ENCODE measurements at regions not wholly inside any gene's neighbourhood (a gene's known extent, or its start where the extent isn't known, plus 50 kb on each side); places are given as distances from the start of the nearest gene placed in this dataset.

GRCh38 chr1:5373281-5373680 lies 618.9 kb downstream of the NPHP4 start:
- TF ChIP-seq ZBTB21 (CRISPR knock-in tag; IDR thresholded peaks at IDR 0.05; ENCODE audit: borderline replicate concordance) (no peak), SMAD4 (CRISPR knock-in tag; IDR thresholded peaks at IDR 0.05) (no peak), CREB1 (CRISPR knock-in tag; IDR thresholded peaks at IDR 0.05) (no peak), USF1 (CRISPR knock-in tag; IDR thresholded peaks at IDR 0.05) (no peak), NFYB (CRISPR knock-in tag; conservative IDR thresholded peaks at IDR 0.05; ENCODE audit: low read depth) (no peak), FOXP1 (CRISPR knock-in tag; IDR thresholded peaks at IDR 0.05; ENCODE audit: borderline replicate concordance) (no peak), ZNF138 (CRISPR knock-in tag; conservative IDR thresholded peaks at IDR 0.05) (no peak), NR1H2 (CRISPR knock-in tag; IDR thresholded peaks at IDR 0.05) (no peak), ZNF512 (CRISPR knock-in tag; IDR thresholded peaks at IDR 0.05; ENCODE audit: borderline replicate concordance) (no peak)
- H3K4me3 Mint-ChIP-seq, result no peak overlapping the region
- peaks cover 81% of the 10 kb centered on the region for H3K9me3 Mint-ChIP-seq
- DNase-seq (ENCODE audit: low spot score) (no peak), ATAC-seq (no peak)
- H3K36me3 Mint-ChIP-seq, result peaks cover 82% of the 10 kb centered on the region
- POLR2A ChIA-PET, result no interaction called here
- H3K4me1 Mint-ChIP-seq, result no peaks in the 10 kb centered on the region
- CTCF ChIA-PET, result no interaction called here
- H3K27me3 Mint-ChIP-seq (ENCODE audit: low read depth), result peaks cover 30% of the 10 kb centered on the region
- H3K27ac Mint-ChIP-seq, result no peak overlapping the region

- Mint-ChIP-seq H3K27me3 (ENCODE audit: low read depth) (peaks cover 31% of the 10 kb centered on the region), H3K9me3 (peaks cover 84% of the 10 kb centered on the region), H3K4me1 (no peaks in the 10 kb centered on the region), H3K27ac (no peak overlapping the region), H3K4me3 (no peak overlapping the region), H3K36me3 (peaks cover 84% of the 10 kb centered on the region)
- ATAC-seq, result no peak
- CTCF ChIA-PET, result no interaction called here
- POLR2A ChIA-PET, result no interaction called here
- no peak for DNase-seq (ENCODE audit: low spot score)
- TF ChIP-seq ZNF423 (CRISPR knock-in tag; IDR thresholded peaks at IDR 0.05) (no peak), CREB1 (CRISPR knock-in tag; IDR thresholded peaks at IDR 0.05) (no peak), SP1 (CRISPR knock-in tag; conservative IDR thresholded peaks at IDR 0.05) (no peak), FOXK1 (CRISPR knock-in tag; IDR thresholded peaks at IDR 0.05) (no peak), NR1H2 (CRISPR knock-in tag; IDR thresholded peaks at IDR 0.05) (no peak), TCF7 (CRISPR knock-in tag; IDR thresholded peaks at IDR 0.05; ENCODE audit: low read depth) (no peak), ZMAT4 (CRISPR knock-in tag; IDR thresholded peaks at IDR 0.05) (no peak), CBFB (CRISPR knock-in tag; IDR thresholded peaks at IDR 0.05; ENCODE audit: low read depth) (no peak), E2F4 (CRISPR knock-in tag; IDR thresholded peaks at IDR 0.05; ENCODE audit: borderline replicate concordance, low read depth) (no peak), FOXJ3 (CRISPR knock-in tag; IDR thresholded peaks at IDR 0.05; ENCODE audit: borderline replicate concordance) (no peak), AR (CRISPR knock-in tag; IDR thresholded peaks at IDR 0.05) (no peak), ZNF121 (CRISPR knock-in tag; IDR thresholded peaks at IDR 0.05) (no peak), FOXP4 (CRISPR knock-in tag; IDR thresholded peaks at IDR 0.05) (no peak), CREM (CRISPR knock-in tag; IDR thresholded peaks at IDR 0.05) (no peak), GABPB1 (CRISPR knock-in tag; IDR thresholded peaks at IDR 0.05) (no peak), MLX (CRISPR knock-in tag; IDR thresholded peaks at IDR 0.05) (no peak), ZNF396 (CRISPR knock-in tag; IDR thresholded peaks at IDR 0.05; ENCODE audit: borderline replicate concordance) (no peak), ESRRA (CRISPR knock-in tag; IDR thresholded peaks at IDR 0.05; ENCODE audit: borderline replicate concordance) (no peak)
These were observed 621.0 kb downstream of the NPHP4 start for GRCh38 chr1:5371270-5371669.

Measured in WTC11 (cell line).